Adipocyte (in vitro differentiated cells): ENCODE measurements at regions not wholly inside any gene's neighbourhood (a gene's known extent, or its start where the extent isn't known, plus 50 kb on each side); places are given as distances from the start of the nearest gene placed in this dataset.
"Not testable (repeated sequence)": the region's sequence is repeated elsewhere in the genome, so short reads cannot be mapped to it uniquely, and the experiment has no call there.

Experiments
- DNase-seq: peaks from one replicate; pipeline ENCODE4 v3.0.0-alpha.2; 2015; ENCODE audit warnings: low read depth
- H3K27me3 ChIP-seq: replicated peaks from 2 replicates; pipeline ENCODE4 v1.7.0; 2013; ENCODE audit warnings: mild to moderate bottlenecking, low read length, moderate library complexity; ENCODE audit not compliant: control insufficient read depth, insufficient read depth
- H3K36me3 ChIP-seq: 2 replicates; pipeline ENCODE4 v1.7.0; 2013; ENCODE audit warnings: low read length, mild to moderate bottlenecking, moderate library complexity; ENCODE audit not compliant: control insufficient read depth, insufficient read depth, severe bottlenecking
- H3K4me1 ChIP-seq: 2 replicates; pipeline ENCODE4 v1.7.0; 2013; ENCODE audit warnings: mild to moderate bottlenecking, low read length, moderate library complexity; ENCODE audit not compliant: control insufficient read depth, insufficient read depth
- H3K4me3 ChIP-seq: 2 replicates; pipeline ENCODE4 v1.7.0; 2013; ENCODE audit warnings: mild to moderate bottlenecking, low read length, moderate library complexity
- H3K9ac ChIP-seq: 2 replicates; pipeline ENCODE4 v1.7.0; 2013; ENCODE audit warnings: mild to moderate bottlenecking, low read length, moderate library complexity
- H3K9me3 ChIP-seq: 2 replicates; pipeline ENCODE4 v1.7.0; 2013; ENCODE audit warnings: mild to moderate bottlenecking, low read length, moderate library complexity; ENCODE audit not compliant: control insufficient read depth

GRCh38 chr2:224222291-224222690 is 179.6 kb downstream of the FAM124B start:
- peak; percentile 44 for DNase-seq
- no peaks in the 10 kb centered on the region for H3K9me3 ChIP-seq
- H3K9ac ChIP-seq, result peak overlapping the region; percentile 2
- no peaks in the 10 kb centered on the region for H3K36me3 ChIP-seq
- no peak overlapping the region for H3K4me3 ChIP-seq
- peaks cover 28% of the 10 kb centered on the region for H3K4me1 ChIP-seq
- no peaks in the 10 kb centered on the region for H3K27me3 ChIP-seq

- H3K27me3 ChIP-seq, result no peaks in the 10 kb centered on the region
Observed at GRCh38 chr2:224221455-224221913, 180.4 kb downstream of the FAM124B start.

GRCh38 chr2:224220586-224221255 is 181.2 kb downstream of the FAM124B start:
- peak; percentile 63 for DNase-seq
- Histone ChIP-seq H3K9ac (peak overlapping the region; percentile 59), H3K9me3 (no peaks in the 10 kb centered on the region), H3K36me3 (no peaks in the 10 kb centered on the region), H3K27me3 (no peaks in the 10 kb centered on the region), H3K4me1 (peaks cover 28% of the 10 kb centered on the region), H3K4me3 (no peak overlapping the region)

More at GRCh38 chr2:224221455-224221913, 180.4 kb downstream of the FAM124B start:
- Histone ChIP-seq H3K9ac (peak overlapping the region; percentile 59), H3K36me3 (no peaks in the 10 kb centered on the region), H3K9me3 (no peaks in the 10 kb centered on the region), H3K4me1 (peaks cover 28% of the 10 kb centered on the region), H3K4me3 (no peak overlapping the region)
- DNase-seq, result peak; percentile 90

GRCh38 chr2:224219781-224220180 is 180.7 kb upstream of the SERPINE2 start:
- H3K27me3 ChIP-seq, result no peaks in the 10 kb centered on the region
- no peak overlapping the region for H3K4me3 ChIP-seq
- H3K9me3 ChIP-seq, result no peaks in the 10 kb centered on the region
- no peak for DNase-seq
- peaks cover 28% of the 10 kb centered on the region for H3K4me1 ChIP-seq
- no peak overlapping the region for H3K9ac ChIP-seq
- no peaks in the 10 kb centered on the region for H3K36me3 ChIP-seq

DNA sequence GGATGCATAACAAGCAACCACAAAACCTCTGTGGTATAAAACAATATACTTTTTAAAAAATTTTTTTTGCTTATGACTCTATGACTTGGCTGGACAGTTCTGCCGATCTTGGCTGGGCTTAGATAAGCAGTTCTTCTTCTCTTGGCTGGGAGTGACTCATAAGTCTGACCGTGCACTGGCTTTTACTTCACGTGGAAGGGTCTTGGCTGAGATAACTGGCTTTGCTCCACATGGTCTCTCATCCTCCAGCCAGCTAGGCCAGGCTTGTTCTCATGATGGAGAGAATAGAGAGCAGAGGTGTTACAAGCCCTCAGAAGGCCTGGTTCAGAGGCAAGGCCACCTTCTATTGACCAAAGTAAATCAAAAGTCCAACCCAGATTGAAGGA is 178.9 kb upstream of the SERPINE2 start:
- Histone ChIP-seq H3K27me3 (no peaks in the 10 kb centered on the region), H3K36me3 (no peaks in the 10 kb centered on the region), H3K9me3 (no peaks in the 10 kb centered on the region), H3K9ac (no peak overlapping the region), H3K4me1 (peaks cover 28% of the 10 kb centered on the region), H3K4me3 (no peak overlapping the region)
- peak; percentile 43 for DNase-seq

DNA sequence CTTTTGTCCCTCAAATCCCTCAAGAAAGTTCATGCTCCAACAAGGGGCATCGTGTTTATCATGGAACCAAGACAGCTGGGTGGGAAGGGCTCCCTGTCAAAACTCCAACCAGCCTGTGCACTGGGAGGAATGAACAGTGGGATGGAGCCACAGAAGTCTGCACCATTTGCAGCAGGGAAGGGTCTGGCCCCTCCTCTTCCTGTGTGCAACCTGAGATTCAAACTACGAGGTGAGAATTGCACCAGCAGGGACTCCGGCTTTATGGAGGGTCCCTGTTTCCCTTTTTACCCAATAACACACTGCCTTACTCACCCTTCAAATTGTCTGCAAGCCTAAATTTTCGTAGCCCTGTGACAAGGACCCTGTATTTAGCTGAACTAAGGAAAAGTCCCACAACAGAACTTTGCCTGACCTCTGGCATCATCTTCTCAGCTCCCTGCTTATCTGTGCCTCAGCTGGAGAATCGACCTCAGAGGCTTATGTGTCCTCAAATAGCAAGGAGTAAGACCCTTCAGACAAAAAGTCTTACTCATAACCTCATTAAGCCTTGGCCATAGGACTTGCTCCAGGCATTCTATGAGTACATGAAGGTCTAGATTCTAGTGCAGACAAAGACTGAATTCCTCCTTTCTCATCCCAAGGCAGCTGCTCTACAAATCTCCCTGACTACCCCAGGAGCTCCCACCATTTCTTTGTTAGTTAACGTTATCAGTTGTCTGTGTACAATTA is 178.3 kb upstream of the SERPINE2 start:
- no peaks in the 10 kb centered on the region for H3K27me3 ChIP-seq
- H3K4me3 ChIP-seq, result no peak overlapping the region
- H3K9ac ChIP-seq, result no peak overlapping the region
- H3K36me3 ChIP-seq, result no peaks in the 10 kb centered on the region
- H3K9me3 ChIP-seq, result no peaks in the 10 kb centered on the region
- H3K4me1 ChIP-seq, result peaks cover 25% of the 10 kb centered on the region
- no peak for DNase-seq

- not testable (repeated sequence) for H3K27me3 ChIP-seq, H3K4me3 ChIP-seq, H3K9ac ChIP-seq, H3K9me3 ChIP-seq, H3K36me3 ChIP-seq, DNase-seq
- peaks cover 23% of the 10 kb centered on the region for H3K4me1 ChIP-seq
Observed at GRCh38 chr2:224215611-224216010, 176.5 kb upstream of the SERPINE2 start.

DNA sequence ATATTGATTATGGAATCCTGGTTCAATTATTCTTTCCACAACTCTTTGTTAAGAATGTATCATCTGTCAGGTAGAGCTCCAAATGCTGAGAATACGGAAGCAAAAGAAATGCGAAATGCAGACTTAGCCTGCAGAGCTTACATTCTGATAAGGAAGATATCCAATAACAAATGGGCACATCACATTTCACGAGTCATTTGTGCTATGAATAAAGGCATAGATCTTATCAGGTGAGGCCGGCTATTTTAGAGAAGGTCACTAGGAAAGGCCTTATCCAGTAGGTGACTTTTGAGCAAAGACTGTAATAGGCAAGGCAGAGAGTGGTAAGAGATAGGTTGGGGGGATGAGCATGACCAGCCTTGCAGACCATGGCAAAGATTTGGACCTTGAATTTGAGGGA is 174.3 kb upstream of the SERPINE2 start:
- H3K9ac ChIP-seq, result no peak overlapping the region
- DNase-seq, result no peak

DNA sequence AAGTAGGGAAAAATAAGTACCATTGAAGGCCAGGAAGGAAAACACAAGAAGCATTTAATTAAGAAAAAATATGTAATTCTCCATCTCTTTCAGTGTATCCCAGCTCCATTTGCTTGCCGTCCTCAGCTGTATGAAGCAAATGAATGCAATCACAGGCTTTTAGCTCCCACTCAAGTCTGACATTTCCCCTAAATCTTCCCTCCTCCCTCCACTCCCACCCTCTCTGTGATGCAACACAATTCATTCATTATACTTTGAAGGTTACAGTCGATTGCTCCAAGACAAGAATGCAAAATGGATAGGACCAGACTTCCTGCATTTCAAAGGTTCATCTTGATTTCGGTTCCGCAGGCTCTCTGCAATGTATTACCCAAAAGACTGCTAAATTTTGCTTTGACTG is 172.7 kb upstream of the SERPINE2 start:
- no peaks in the 10 kb centered on the region for H3K9me3 ChIP-seq
- H3K4me3 ChIP-seq, result peak overlapping the region; percentile 1
- no peaks in the 10 kb centered on the region for H3K36me3 ChIP-seq
- H3K27me3 ChIP-seq, result no peaks in the 10 kb centered on the region
- no peak overlapping the region for H3K9ac ChIP-seq
- DNase-seq, result peak; percentile 57
- peaks cover 15% of the 10 kb centered on the region for H3K4me1 ChIP-seq

More for the DNA sequence above, 174.3 kb upstream of the SERPINE2 start:
- Histone ChIP-seq H3K36me3 (no peaks in the 10 kb centered on the region), H3K9me3 (no peaks in the 10 kb centered on the region), H3K4me1 (peaks cover 20% of the 10 kb centered on the region), H3K4me3 (no peak overlapping the region), H3K27me3 (no peaks in the 10 kb centered on the region)

GRCh38 chr2:224211181-224211480 is 172.0 kb upstream of the SERPINE2 start:
- Histone ChIP-seq H3K9ac (peak overlapping the region; percentile 27), H3K9me3 (no peaks in the 10 kb centered on the region), H3K4me3 (no peak overlapping the region), H3K27me3 (no peaks in the 10 kb centered on the region), H3K36me3 (no peaks in the 10 kb centered on the region), H3K4me1 (peaks cover 15% of the 10 kb centered on the region)
- peak; percentile 16 for DNase-seq

- H3K36me3 ChIP-seq, result no peaks in the 10 kb centered on the region
- peaks cover 15% of the 10 kb centered on the region for H3K4me1 ChIP-seq
- DNase-seq, result no peak
- H3K4me3 ChIP-seq, result no peak overlapping the region
- H3K9me3 ChIP-seq, result no peaks in the 10 kb centered on the region
- H3K9ac ChIP-seq, result no peak overlapping the region
- H3K27me3 ChIP-seq, result no peaks in the 10 kb centered on the region
Observed at GRCh38 chr2:224210286-224211180, 171.4 kb upstream of the SERPINE2 start.
